ENCODE measurements at regions not wholly inside any gene's neighbourhood (a gene's known extent, or its start where the extent isn't known, plus 50 kb on each side); places are given as distances from the start of the nearest gene placed in this dataset.

- Histone ChIP-seq H3K4me1 (ENCODE audit: insufficient read depth, insufficient read length) (no peaks in the 10 kb centered on the region), H3K4me3 (ENCODE audit: insufficient read length, low read depth) (no peak overlapping the region), H3K9ac (ENCODE audit: insufficient read length, low read depth) (no peak overlapping the region), H3K27me3 (ENCODE audit: insufficient read depth, insufficient read length) (no peaks in the 10 kb centered on the region), H3K36me3 (ENCODE audit: insufficient read depth, insufficient read length, low read length) (no peaks in the 10 kb centered on the region), H3K9me3 (ENCODE audit: insufficient read depth, low read length) (no peaks in the 10 kb centered on the region)
- no peak for DNase-seq (ENCODE audit: low read depth, low spot score)
- TF ChIP-seq ZNF274 (IDR thresholded peaks at IDR 0.05; ENCODE audit: low read depth, low read length) (no peak), SUZ12 (IDR thresholded peaks at IDR 0.05; ENCODE audit: extremely low read depth, insufficient read depth, insufficient read length) (no peak), YY1 (IDR thresholded peaks at IDR 0.05; ENCODE audit: insufficient read depth, insufficient read length) (no peak)
These were observed 274.6 kb upstream of the ROPN1 start for GRCh38 chr3:124266487-124266886.

- TF ChIP-seq SUZ12 (IDR thresholded peaks at IDR 0.05; ENCODE audit: extremely low read depth, insufficient read depth, insufficient read length) (no peak), YY1 (IDR thresholded peaks at IDR 0.05; ENCODE audit: insufficient read depth, insufficient read length) (no peak), ZNF274 (IDR thresholded peaks at IDR 0.05; ENCODE audit: low read depth, low read length) (no peak)
- no peaks in the 10 kb centered on the region for H3K9me3 ChIP-seq (ENCODE audit: insufficient read depth, low read length)
These were observed 275.5 kb upstream of the ROPN1 start for GRCh38 chr3:124267406-124267805.

GRCh38 chr3:124268355-124268754, 276.4 kb upstream of the ROPN1 start:
- no peak for TF ChIP-seq SUZ12 (IDR thresholded peaks at IDR 0.05; ENCODE audit: extremely low read depth, insufficient read depth, insufficient read length)
- no peak for TF ChIP-seq ZNF274 (IDR thresholded peaks at IDR 0.05; ENCODE audit: low read depth, low read length)
- no peak for TF ChIP-seq YY1 (IDR thresholded peaks at IDR 0.05; ENCODE audit: insufficient read depth, insufficient read length)

More at GRCh38 chr3:124267406-124267805, 275.5 kb upstream of the ROPN1 start:
- Histone ChIP-seq H3K4me1 (ENCODE audit: insufficient read depth, insufficient read length) (no peaks in the 10 kb centered on the region), H3K36me3 (ENCODE audit: insufficient read depth, insufficient read length, low read length) (no peaks in the 10 kb centered on the region), H3K9ac (ENCODE audit: insufficient read length, low read depth) (no peak overlapping the region), H3K4me3 (ENCODE audit: insufficient read length, low read depth) (no peak overlapping the region), H3K27me3 (ENCODE audit: insufficient read depth, insufficient read length) (no peaks in the 10 kb centered on the region)
- DNase-seq (ENCODE audit: low read depth, low spot score): no peak

GRCh38 chr3:124269619-124270018, 277.7 kb upstream of the ROPN1 start:
- Histone ChIP-seq H3K4me1 (ENCODE audit: insufficient read depth, insufficient read length) (no peaks in the 10 kb centered on the region), H3K4me3 (ENCODE audit: insufficient read length, low read depth) (no peak overlapping the region)
- TF ChIP-seq ZNF274 (IDR thresholded peaks at IDR 0.05; ENCODE audit: low read depth, low read length): no peak
- TF ChIP-seq SUZ12 (IDR thresholded peaks at IDR 0.05; ENCODE audit: extremely low read depth, insufficient read depth, insufficient read length): no peak
- TF ChIP-seq YY1 (IDR thresholded peaks at IDR 0.05; ENCODE audit: insufficient read depth, insufficient read length): no peak

More at GRCh38 chr3:124268355-124268754, 276.4 kb upstream of the ROPN1 start:
- Histone ChIP-seq H3K9me3 (ENCODE audit: insufficient read depth, low read length) (no peaks in the 10 kb centered on the region), H3K4me3 (ENCODE audit: insufficient read length, low read depth) (no peak overlapping the region), H3K27me3 (ENCODE audit: insufficient read depth, insufficient read length) (no peaks in the 10 kb centered on the region), H3K9ac (ENCODE audit: insufficient read length, low read depth) (no peak overlapping the region), H3K36me3 (ENCODE audit: insufficient read depth, insufficient read length, low read length) (no peaks in the 10 kb centered on the region), H3K4me1 (ENCODE audit: insufficient read depth, insufficient read length) (no peaks in the 10 kb centered on the region)
- DNase-seq (ENCODE audit: low read depth, low spot score): no peak

GRCh38 chr3:124272605-124273151, 280.8 kb upstream of the ROPN1 start:
- H3K4me3 ChIP-seq (ENCODE audit: insufficient read length, low read depth): no peak overlapping the region
- DNase-seq (ENCODE audit: low read depth, low spot score): no peak
- TF ChIP-seq YY1 (IDR thresholded peaks at IDR 0.05; ENCODE audit: insufficient read depth, insufficient read length) (no peak), SUZ12 (IDR thresholded peaks at IDR 0.05; ENCODE audit: extremely low read depth, insufficient read depth, insufficient read length) (no peak), ZNF274 (IDR thresholded peaks at IDR 0.05; ENCODE audit: low read depth, low read length) (no peak)
- no peaks in the 10 kb centered on the region for H3K36me3 ChIP-seq (ENCODE audit: insufficient read depth, insufficient read length, low read length)
- no peak overlapping the region for H3K9ac ChIP-seq (ENCODE audit: insufficient read length, low read depth)
- peaks cover 2% of the 10 kb centered on the region for H3K4me1 ChIP-seq (ENCODE audit: insufficient read depth, insufficient read length)
- H3K27me3 ChIP-seq (ENCODE audit: insufficient read depth, insufficient read length): no peaks in the 10 kb centered on the region
- no peaks in the 10 kb centered on the region for H3K9me3 ChIP-seq (ENCODE audit: insufficient read depth, low read length)

More at GRCh38 chr3:124269619-124270018, 277.7 kb upstream of the ROPN1 start:
- Histone ChIP-seq H3K36me3 (ENCODE audit: insufficient read depth, insufficient read length, low read length) (no peaks in the 10 kb centered on the region), H3K9me3 (ENCODE audit: insufficient read depth, low read length) (no peaks in the 10 kb centered on the region), H3K9ac (ENCODE audit: insufficient read length, low read depth) (no peak overlapping the region), H3K27me3 (ENCODE audit: insufficient read depth, insufficient read length) (no peaks in the 10 kb centered on the region)
- no peak for DNase-seq (ENCODE audit: low read depth, low spot score)

- Histone ChIP-seq H3K27me3 (ENCODE audit: insufficient read depth, insufficient read length) (no peaks in the 10 kb centered on the region), H3K4me1 (ENCODE audit: insufficient read depth, insufficient read length) (peaks cover 2% of the 10 kb centered on the region), H3K4me3 (ENCODE audit: insufficient read length, low read depth) (no peak overlapping the region), H3K36me3 (ENCODE audit: insufficient read depth, insufficient read length, low read length) (no peaks in the 10 kb centered on the region), H3K9me3 (ENCODE audit: insufficient read depth, low read length) (no peaks in the 10 kb centered on the region), H3K9ac (ENCODE audit: insufficient read length, low read depth) (no peak overlapping the region)
- TF ChIP-seq YY1 (IDR thresholded peaks at IDR 0.05; ENCODE audit: insufficient read depth, insufficient read length): no peak
- no peak for TF ChIP-seq ZNF274 (IDR thresholded peaks at IDR 0.05; ENCODE audit: low read depth, low read length)
- TF ChIP-seq SUZ12 (IDR thresholded peaks at IDR 0.05; ENCODE audit: extremely low read depth, insufficient read depth, insufficient read length): no peak
- DNase-seq (ENCODE audit: low read depth, low spot score): no peak
These were observed 281.7 kb upstream of the ROPN1 start for GRCh38 chr3:124273651-124274050.

GRCh38 chr3:124274051-124274450, 282.1 kb upstream of the ROPN1 start:
- Histone ChIP-seq H3K9me3 (ENCODE audit: insufficient read depth, low read length) (no peaks in the 10 kb centered on the region), H3K4me1 (ENCODE audit: insufficient read depth, insufficient read length) (peaks cover 2% of the 10 kb centered on the region), H3K36me3 (ENCODE audit: insufficient read depth, insufficient read length, low read length) (no peaks in the 10 kb centered on the region), H3K4me3 (ENCODE audit: insufficient read length, low read depth) (no peak overlapping the region), H3K27me3 (ENCODE audit: insufficient read depth, insufficient read length) (no peaks in the 10 kb centered on the region), H3K9ac (ENCODE audit: insufficient read length, low read depth) (no peak overlapping the region)
- TF ChIP-seq SUZ12 (IDR thresholded peaks at IDR 0.05; ENCODE audit: extremely low read depth, insufficient read depth, insufficient read length): no peak
- DNase-seq (ENCODE audit: low read depth, low spot score): no peak
